GM23338 (cell line): ENCODE measurements at regions not wholly inside any gene's neighbourhood (a gene's known extent, or its start where the extent isn't known, plus 50 kb on each side); places are given as distances from the start of the nearest gene placed in this dataset.
A peak's percentile ranks its signal among the peaks of the same experiment; 100 is the strongest.

Experiments used
- ATAC-seq: fragments of 200-7000 bp; cut with Tn5 transposase; 3 replicates; pipeline ENCODE4 v1.9.1; 2020
- DNase-seq: peaks from one replicate; pipeline ENCODE4 v3.0.0-alpha.2; 2015; ENCODE audit warnings: low spot score
- H2AFZ ChIP-seq: fragments of 200-600 bp; sonication (generic); 2 replicates; pipeline ENCODE4 v1.8.0; 2016; ENCODE audit warnings: antibody characterized with exemption, mild to moderate bottlenecking, moderate library complexity
- H3F3A ChIP-seq: fragments of 200-600 bp; sonication (generic); replicated peaks from 2 replicates; pipeline ENCODE4 v1.8.0; 2017; ENCODE audit warnings: antibody characterized with exemption, mixed run types, low read depth
- H3K27ac ChIP-seq: fragments of 200-600 bp; sonication (generic); 2 replicates; pipeline ENCODE4 v1.6.1; 2016; ENCODE audit warnings: low read depth
- H3K27me3 ChIP-seq: fragments of 200-600 bp; sonication (generic); 2 replicates; pipeline ENCODE4 v1.8.0; 2016; ENCODE audit warnings: mild to moderate bottlenecking, mixed run types, moderate library complexity; ENCODE audit not compliant: insufficient read depth
- H3K36me3 ChIP-seq: fragments of 200-600 bp; sonication (generic); 2 replicates; pipeline ENCODE4 v1.8.0; 2016; ENCODE audit warnings: mild to moderate bottlenecking; ENCODE audit not compliant: insufficient read depth
- H3K4me1 ChIP-seq: fragments of 200-600 bp; sonication (generic); 2 replicates; pipeline ENCODE4 v1.8.0; 2016; ENCODE audit warnings: mild to moderate bottlenecking, moderate library complexity; ENCODE audit not compliant: insufficient read depth
- H3K4me2 ChIP-seq: fragments of 200-600 bp; sonication (generic); 2 replicates; pipeline ENCODE4 v1.7.1; 2017; ENCODE audit warnings: mixed run types
- H3K4me3 ChIP-seq: fragments of 200-600 bp; sonication (generic); 2 replicates; pipeline ENCODE4 v1.6.1; 2016; ENCODE audit warnings: mixed run types
- H3K79me2 ChIP-seq: fragments of 200-600 bp; sonication (generic); replicated peaks from 2 replicates; pipeline ENCODE4 v1.8.0; 2017; ENCODE audit warnings: mild to moderate bottlenecking; ENCODE audit not compliant: insufficient read depth
- H3K9me2 ChIP-seq: fragments of 200-600 bp; sonication (generic); 2 replicates; pipeline ENCODE4 v1.8.0; 2017; ENCODE audit not compliant: insufficient read depth
- H4K20me1 ChIP-seq: fragments of 200-600 bp; sonication (generic); replicated peaks from 2 replicates; pipeline ENCODE4 v1.8.0; 2017; ENCODE audit warnings: mild to moderate bottlenecking; ENCODE audit not compliant: insufficient read depth
- H3K27ac Mint-ChIP-seq: 2 replicates; pipeline ENCODE4 v1.8.0; 2020; ENCODE audit warnings: inconsistent platforms, mild to moderate bottlenecking, moderate library complexity, mixed read lengths
- H3K27me3 Mint-ChIP-seq: 3 replicates; pipeline ENCODE4 v1.8.0; 2022; ENCODE audit warnings: low read depth, mild to moderate bottlenecking, moderate library complexity, mixed read lengths, inconsistent platforms; ENCODE audit not compliant: insufficient read depth, poor library complexity
- H3K36me3 Mint-ChIP-seq: 3 replicates; pipeline ENCODE4 v1.8.0; 2021; ENCODE audit warnings: low read depth, mild to moderate bottlenecking, inconsistent platforms, moderate library complexity, mixed read lengths
- H3K4me1 Mint-ChIP-seq: 3 replicates; pipeline ENCODE4 v1.8.0; 2020; ENCODE audit warnings: mild to moderate bottlenecking, inconsistent platforms, mixed read lengths
- H3K4me3 Mint-ChIP-seq: 3 replicates; pipeline ENCODE4 v1.8.0; 2021; ENCODE audit warnings: moderate library complexity, mild to moderate bottlenecking, inconsistent platforms, mixed read lengths
- H3K9me3 Mint-ChIP-seq: 3 replicates; pipeline ENCODE4 v1.8.0; 2020; ENCODE audit warnings: moderate library complexity, mild to moderate bottlenecking, inconsistent platforms, mixed read lengths
- CREB1 ChIP-seq: fragments of 250-450 bp; sonication (Bioruptor Pico); IDR thresholded peaks from 2 replicates; pipeline ENCODE4 v1.5.0; 2020; ENCODE audit warnings: low read depth, mild to moderate bottlenecking, moderate library complexity
- CTCF ChIP-seq, 2 experiments: fragments of 200-600 bp in 1 of 2; sonication (generic) in 1 of 2; conservative IDR thresholded peaks; 2 replicates each; pipeline versions ENCODE4 v1.5.1 to v1.6.1; 2016 to 2017; ENCODE audit warnings: antibody characterized with exemption in 2 of 2, low read depth in 2 of 2, mild to moderate bottlenecking in 2 of 2, moderate library complexity in 1 of 2
- ETS1 ChIP-seq: IDR thresholded peaks from 2 replicates; pipeline ENCODE4 v1.6.1; 2016; ENCODE audit warnings: antibody characterized with exemption
- EZH2 ChIP-seq: fragments of 200-600 bp; sonication (generic); IDR thresholded peaks from one replicate; pipeline ENCODE4 v1.8.0; 2017; ENCODE audit warnings: antibody characterized with exemption, mild to moderate bottlenecking, low read depth; ENCODE audit not compliant: unreplicated experiment
- JUNB ChIP-seq: IDR thresholded peaks from one replicate; pipeline ENCODE4 v1.6.1; 2016; ENCODE audit warnings: antibody characterized with exemption; ENCODE audit not compliant: unreplicated experiment
- NANOG ChIP-seq: IDR thresholded peaks from 2 replicates; pipeline ENCODE4 v1.6.1; 2016; ENCODE audit warnings: antibody characterized with exemption, borderline replicate concordance
- POLR2AphosphoS5 ChIP-seq: IDR thresholded peaks from 2 replicates; pipeline ENCODE4 v1.6.1; 2016; ENCODE audit warnings: antibody characterized with exemption, low read depth
- REST ChIP-seq: IDR thresholded peaks from one replicate; pipeline ENCODE4 v1.6.1; 2018; ENCODE audit warnings: antibody characterized with exemption; ENCODE audit not compliant: unreplicated experiment
- ZNF114 ChIP-seq: fragments of 250-450 bp; sonication (Bioruptor Pico); IDR thresholded peaks from 2 replicates; pipeline ENCODE4 v1.5.0; 2020; ENCODE audit warnings: mild to moderate bottlenecking, moderate library complexity
- ZNF331 ChIP-seq: fragments of 250-450 bp; sonication (Bioruptor Pico); IDR thresholded peaks from 2 replicates; pipeline ENCODE4 v1.5.0; 2020; ENCODE audit warnings: low read depth, mild to moderate bottlenecking, moderate library complexity
- ZNF462 ChIP-seq: fragments of 250-450 bp; sonication (Bioruptor Pico); IDR thresholded peaks from 2 replicates; pipeline ENCODE4 v1.5.0; 2020; ENCODE audit warnings: mild to moderate bottlenecking, moderate library complexity

DNA sequence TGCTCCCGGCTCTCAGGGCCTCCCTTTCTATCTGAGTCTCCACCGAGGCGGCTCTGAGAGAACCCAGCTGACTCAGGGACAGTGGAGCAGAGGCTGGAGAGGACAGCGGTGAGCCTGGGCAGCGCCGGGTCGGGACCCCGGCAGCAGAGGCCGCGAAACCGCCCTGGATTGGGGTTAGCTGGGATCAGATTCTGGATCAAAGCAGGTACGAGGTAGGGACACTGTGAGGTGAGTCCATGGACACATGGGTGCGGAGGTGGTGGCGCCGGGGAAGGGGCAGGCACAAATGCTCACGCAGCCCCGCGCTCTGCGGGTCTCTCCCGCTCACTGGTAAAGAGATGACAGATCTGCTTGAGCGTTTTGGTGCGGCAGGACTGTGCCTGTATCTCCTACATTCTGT, 146.4 kb upstream of the GGTLC1 start (continued):
- TF ChIP-seq ZNF462 (CRISPR knock-in tag) (no peak), EZH2 (no peak), POLR2AphosphoS5 (no peak)

DNA sequence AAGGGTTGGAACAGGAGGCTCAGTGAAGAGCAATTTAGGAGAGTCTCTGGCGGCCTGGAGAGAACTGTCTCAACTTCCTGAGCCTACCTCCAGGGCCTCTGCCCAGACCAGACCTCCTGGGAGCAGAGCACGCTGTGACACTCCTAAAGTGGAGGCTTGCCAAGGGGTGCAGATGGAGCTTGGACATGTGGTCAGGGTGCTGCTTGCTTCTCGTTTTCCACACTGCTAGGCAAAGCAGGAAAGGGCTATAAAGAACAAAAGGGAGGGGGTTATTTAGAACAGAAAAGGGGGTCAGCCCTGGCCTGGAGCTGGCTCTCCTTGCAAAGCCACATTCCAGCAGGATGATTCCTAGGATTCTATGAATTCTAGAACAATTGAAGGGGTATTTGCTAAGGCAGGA, 145.7 kb upstream of the GGTLC1 start:
- ATAC-seq = peak; percentile 28; the same call in 2 of the 3 replicates
- no peaks in the 10 kb centered on the region for H3K36me3 Mint-ChIP-seq
- H3K9me3 Mint-ChIP-seq = peaks cover 4% of the 10 kb centered on the region; the same call in 1 of the 3 replicates
- DNase-seq = peak; percentile 26
- Histone ChIP-seq H3K9me2 (0 out of 2 replicates have a peak, but pooled peaks cover 4% of the 10 kb centered on the region), H3K36me3 (no peaks in the 10 kb centered on the region), H4K20me1 (no peaks in the 10 kb centered on the region), H3K27me3 (no peaks in the 10 kb centered on the region), H3K79me2 (no peaks in the 10 kb centered on the region), H3K4me2 (no peak overlapping the region), H2AFZ (peak overlapping the region; percentile 66; the same call in 1 of the 2 replicates), H3K4me3 (no peak overlapping the region), H3F3A (no peaks in the 10 kb centered on the region), H3K4me1 (no peaks in the 10 kb centered on the region), H3K27ac (no peak overlapping the region)
- H3K27me3 Mint-ChIP-seq = peaks cover 1% of the 10 kb centered on the region
- no peak overlapping the region for H3K27ac Mint-ChIP-seq
- no peak overlapping the region for H3K4me3 Mint-ChIP-seq
- peaks cover 27% of the 10 kb centered on the region for H3K4me1 Mint-ChIP-seq
- TF ChIP-seq REST (no peak), ZNF331 (CRISPR knock-in tag) (no peak), POLR2AphosphoS5 (no peak), JUNB (no peak), EZH2 (no peak), NANOG (no peak), ZNF114 (no peak), ETS1 (no peak), CREB1 (CRISPR knock-in tag) (no peak), CTCF (conservative IDR thresholded peaks at IDR 0.05; ENCODE audit: low read depth in 2 of 2) (no peak)
